HCT116 (cell line): ENCODE measurements at regions not wholly inside any gene's neighbourhood (a gene's known extent, or its start where the extent isn't known, plus 50 kb on each side); places are given as distances from the start of the nearest gene placed in this dataset.

ENCODE experiments used
- ATAC-seq: fragments of 200-7000 bp; cut with Tn5 transposase; 2 replicates; pipeline ENCODE4 v1.9.1; 2020; ENCODE audit warnings: mild to moderate bottlenecking, moderate library complexity
- BruUV-seq: library from RNA; stranded (reverse); fragments of 400-500 nt; replicated peaks from 2 replicates; lab custom pipeline; 2021; lab: Mats Ljungman, UMichigan
- CTCF ChIA-PET: fragments of 300-600 bp; sonication (Branson Sonifier 250); formaldehyde crosslinking; loops from one replicate; lab custom pipeline; 2021; ENCODE audit warnings: antibody characterized with exemption; lab: Charles Lee
- POLR2A ChIA-PET: fragments of 300-600, 350-600 bp; sonication (Branson Sonifier 250); formaldehyde crosslinking; loops from one replicate; lab custom pipeline; 2021; ENCODE audit warnings: antibody characterized with exemption; lab: Charles Lee
- RAD21 ChIA-PET, 2 experiments: fragments of 300-600 bp; sonication (Branson Sonifier 250); formaldehyde crosslinking; loops; one replicate each; lab custom pipeline; 2023; ENCODE audit warnings: low total read pairs in 2 of 2; ENCODE audit not compliant: uncharacterized antibody in 2 of 2, unreplicated experiment in 2 of 2, low non-redundant PET in 1 of 2; lab: Charles Lee
- DNase-seq: peaks from one replicate; pipeline ENCODE4 v3.0.0-alpha.2; 2010; ENCODE audit warnings: low read depth, low spot score
- H2AFZ ChIP-seq: fragments of 200-600 bp; shearing (Covaris generic), sonication (generic); 2 replicates; pipeline ENCODE4 v1.6.1; 2017; ENCODE audit warnings: low read depth, mixed run types, mixed read lengths, antibody characterized with exemption, low read length; ENCODE audit not compliant: poor library complexity, severe bottlenecking
- H3K27ac ChIP-seq: 2 replicates; pipeline ENCODE4 v1.5.1; 2012; ENCODE audit warnings: low read depth, low read length
- H3K27me3 ChIP-seq: fragments of 200-600 bp; sonication (generic); 2 replicates; pipeline ENCODE4 v1.6.1; 2016; ENCODE audit warnings: mixed run types, low read length, mixed read lengths; ENCODE audit not compliant: insufficient read depth
- H3K36me3 ChIP-seq, 2 experiments: fragments of 200-500 bp in 1 of 2; fragments of 200-600 bp in 1 of 2; sonication (Bioruptor generic) in 1 of 2; sonication (generic) in 1 of 2; 2 replicates each; pipeline versions ENCODE4 v1.5.1 to v1.6.1; 2014 to 2016; ENCODE audit warnings: low read length in 2 of 2, inconsistent platforms in 1 of 2, mixed read lengths in 1 of 2, mixed run types in 1 of 2; ENCODE audit not compliant: insufficient read depth in 2 of 2, control insufficient read depth in 1 of 2
- H3K4me1 ChIP-seq, 2 experiments: fragments of 200-600 bp in 1 of 2; sonication (generic) in 1 of 2; 2 replicates each; pipeline versions ENCODE4 v1.5.1 to v1.6.1; 2012 to 2017; ENCODE audit warnings: low read length in 2 of 2, inconsistent platforms in 1 of 2, mild to moderate bottlenecking in 1 of 2, mixed read lengths in 1 of 2, mixed run types in 1 of 2, moderate library complexity in 1 of 2; ENCODE audit not compliant: insufficient read depth in 2 of 2, control insufficient read depth in 1 of 2
- H3K4me2 ChIP-seq: fragments of 200-600 bp; sonication (generic); 2 replicates; pipeline ENCODE4 v1.6.1; 2017; ENCODE audit warnings: mixed run types, low read length, mixed read lengths
- H3K4me3 ChIP-seq, 2 experiments: fragments of 200-600 bp in 1 of 2; sonication (generic) in 1 of 2; replicated peaks in 1 of 2; 2 replicates each; pipeline ENCODE4 v1.5.1; 2011 to 2016; ENCODE audit warnings: low read length in 2 of 2, control low read depth in 1 of 2, low read depth in 1 of 2, mild to moderate bottlenecking in 1 of 2, mixed read lengths in 1 of 2, mixed run types in 1 of 2
- H3K79me2 ChIP-seq: fragments of 200-600 bp; sonication (generic); 2 replicates; pipeline ENCODE4 v1.6.1; 2017; ENCODE audit warnings: mild to moderate bottlenecking, mixed run types, low read length, moderate library complexity, mixed read lengths; ENCODE audit not compliant: insufficient read depth
- H3K9ac ChIP-seq: fragments of 200-600 bp; sonication (generic); 2 replicates; pipeline ENCODE4 v1.6.1; 2016; ENCODE audit warnings: low read length, mixed read lengths
- H3K9me2 ChIP-seq: fragments of 200-600 bp; sonication (generic), shearing (Covaris generic); 2 replicates; pipeline ENCODE4 v1.6.1; 2017; ENCODE audit warnings: mixed run types, mild to moderate bottlenecking, moderate library complexity; ENCODE audit not compliant: insufficient read depth
- H3K9me3 ChIP-seq, 2 experiments: fragments of 200-500 bp in 1 of 2; fragments of 200-600 bp in 1 of 2; sonication (Bioruptor generic) in 1 of 2; sonication (generic) in 1 of 2; 2 replicates each; pipeline ENCODE4 v1.6.1; 2014 to 2017; ENCODE audit warnings: low read length in 2 of 2, mixed read lengths in 2 of 2, inconsistent platforms in 1 of 2, low read depth in 1 of 2, mild to moderate bottlenecking in 1 of 2, mixed run types in 1 of 2, moderate library complexity in 1 of 2; ENCODE audit not compliant: control insufficient read depth in 1 of 2, insufficient read depth in 1 of 2
- H4K20me1 ChIP-seq: fragments of 200-600 bp; sonication (generic), shearing (Covaris generic); 2 replicates; pipeline ENCODE4 v1.6.1; 2017; ENCODE audit warnings: mixed run types, mild to moderate bottlenecking, moderate library complexity; ENCODE audit not compliant: insufficient read depth
- CBX3 ChIP-seq: IDR thresholded peaks from 2 replicates; pipeline ENCODE4 v1.6.1; 2012; ENCODE audit warnings: low read depth
- CEBPB ChIP-seq: IDR thresholded peaks from 2 replicates; pipeline ENCODE4 v1.6.1; 2012; ENCODE audit warnings: low read depth
- CTCF ChIP-seq, 3 experiments: fragments of 200-600 bp in 1 of 3; sonication (generic) in 1 of 3; IDR thresholded peaks in 2 of 3; conservative IDR thresholded peaks in 1 of 3; 2 replicates each; pipeline ENCODE4 v1.5.1; 2012 to 2017; ENCODE audit warnings: low read depth in 2 of 3, low read length in 2 of 3, antibody characterized with exemption in 1 of 3, borderline replicate concordance in 1 of 3, control low read depth in 1 of 3, mild to moderate bottlenecking in 1 of 3, mixed read lengths in 1 of 3, mixed run types in 1 of 3, moderate library complexity in 1 of 3; ENCODE audit not compliant: insufficient read depth in 1 of 3
- EGR1 ChIP-seq: IDR thresholded peaks from 2 replicates; pipeline ENCODE4 v1.6.1; 2012; ENCODE audit warnings: low read depth
- EZH2phosphoT487 ChIP-seq: fragments of 200-600 bp; IDR thresholded peaks from 2 replicates; pipeline ENCODE4 v1.6.1; 2018; ENCODE audit warnings: antibody characterized with exemption, borderline replicate concordance
- JUND ChIP-seq: IDR thresholded peaks from 2 replicates; pipeline ENCODE4 v1.6.1; 2012
- POLR2A ChIP-seq: IDR thresholded peaks from 2 replicates; pipeline ENCODE4 v1.7.0; 2011; ENCODE audit warnings: borderline replicate concordance; ENCODE audit not compliant: insufficient read depth, insufficient read length; ENCODE audit errors: extremely low read depth
- POLR2AphosphoS5 ChIP-seq: IDR thresholded peaks from 2 replicates; pipeline ENCODE4 v1.6.1; 2011; ENCODE audit warnings: mild to moderate bottlenecking, low read depth, low read length, moderate library complexity
- SIN3A ChIP-seq: IDR thresholded peaks from 2 replicates; pipeline ENCODE4 v1.6.1; 2012; ENCODE audit warnings: low read depth
- SP1 ChIP-seq: IDR thresholded peaks from 2 replicates; pipeline ENCODE4 v1.6.1; 2012; ENCODE audit warnings: low read depth
- SRF ChIP-seq: IDR thresholded peaks from 2 replicates; pipeline ENCODE4 v1.6.1; 2012; ENCODE audit warnings: low read depth
- TCF7L2 ChIP-seq: IDR thresholded peaks from 2 replicates; pipeline ENCODE4 v1.7.0; 2011; ENCODE audit warnings: borderline replicate concordance, inconsistent platforms; ENCODE audit not compliant: insufficient read depth, insufficient read length; ENCODE audit errors: extremely low read depth
- YY1 ChIP-seq: IDR thresholded peaks from 2 replicates; pipeline ENCODE4 v1.6.1; 2011; ENCODE audit warnings: low read length, low read depth, moderate library complexity, mild to moderate bottlenecking; ENCODE audit not compliant: insufficient replicate concordance; ENCODE audit errors: extremely low read depth
- ZBTB33 ChIP-seq: IDR thresholded peaks from 2 replicates; pipeline ENCODE4 v1.6.1; 2011; ENCODE audit warnings: mild to moderate bottlenecking, low read length, moderate library complexity; ENCODE audit not compliant: insufficient replicate concordance; ENCODE audit errors: extremely low read depth
- ZFX ChIP-seq: fragments of 450-650 bp; IDR thresholded peaks from 2 replicates; pipeline ENCODE4 v1.6.1; 2017
- intact Hi-C: fragments of 100-400 bp; cut with micrococcal nuclease; formaldehyde crosslinking; loops from 2 replicates; pipeline ENCODE4 v1.10.0; 2022

- Histone ChIP-seq H3K9me3 (no peaks in the 10 kb centered on the region), H3K9me2 (no peaks in the 10 kb centered on the region), H3K4me1 (no peaks in the 10 kb centered on the region), H3K36me3 (no peaks in the 10 kb centered on the region), H3K27ac (no peak overlapping the region), H3K9ac (no peak overlapping the region), H3K27me3 (no peaks in the 10 kb centered on the region), H2AFZ (no peak overlapping the region), H3K79me2 (no peaks in the 10 kb centered on the region), H4K20me1 (no peaks in the 10 kb centered on the region), H3K4me3 (no peak overlapping the region), H3K4me2 (no peak overlapping the region)
- ChIA-PET CTCF (interaction anchor here (3.5 kb wide), 1 partner anchor 9 kb away, joined by 9 read pairs; no protein-coding TSS in a partner anchor), POLR2A (no interaction called here), RAD21 (no interaction called here)
- BruUV-seq, result no TSS peak
- TF ChIP-seq SP1, result no peak
- TF ChIP-seq YY1, result no peak
- no peak for TF ChIP-seq CBX3
- TF ChIP-seq SRF, result no peak
- no peak for TF ChIP-seq CTCF (IDR thresholded peaks at IDR 0.05 in 2 of 3, conservative IDR thresholded peaks at IDR 0.05 in 1 of 3; ENCODE audit: borderline replicate concordance in 1 of 3, insufficient read depth in 1 of 3, low read depth in 2 of 3, low read length in 2 of 3)
- no peak for TF ChIP-seq EGR1
- no peak for TF ChIP-seq EZH2phosphoT487
- no peak for TF ChIP-seq POLR2A
- TF ChIP-seq POLR2AphosphoS5, result no peak
- no peak for TF ChIP-seq ZFX
- no peak for TF ChIP-seq ZBTB33
- TF ChIP-seq SIN3A, result no peak
- TF ChIP-seq JUND, result no peak
- TF ChIP-seq CEBPB, result no peak
- no peak for TF ChIP-seq TCF7L2
- DNase-seq, result no peak
- ATAC-seq, result no peak
- intact Hi-C loops, result no loop called here
These were observed 393.7 kb upstream of the C2CD4B start for GRCh38 chr15:62558640-62559380.
